AG04449 (cell line): ENCODE measurements at regions not wholly inside any gene's neighbourhood (a gene's known extent, or its start where the extent isn't known, plus 50 kb on each side); places are given as distances from the start of the nearest gene placed in this dataset.

ENCODE experiments used
- CTCF ChIA-PET: fragments of 350-600 bp; formaldehyde crosslinking; extraction: SDS; loops from one replicate; lab custom pipeline; 2021; ENCODE audit warnings: antibody characterized with exemption; lab: Yijun Ruan, JAX
- POLR2A ChIA-PET: fragments of 400-600, 350-600 bp; formaldehyde crosslinking; extraction: SDS; loops from one replicate; lab custom pipeline; 2020; ENCODE audit warnings: antibody characterized with exemption, inconsistent platforms; lab: Yijun Ruan, JAX
- DNase-seq: peaks from one replicate; pipeline ENCODE4 v3.0.0-alpha.2; 2010; ENCODE audit warnings: low read depth, low spot score
- H3K4me3 ChIP-seq: 2 replicates; pipeline ENCODE4 v1.5.1; 2011; ENCODE audit warnings: low read depth, mild to moderate bottlenecking, control low read depth, low read length
- CTCF ChIP-seq: IDR thresholded peaks from one replicate; pipeline ENCODE4 v1.5.1; 2011; ENCODE audit warnings: mild to moderate bottlenecking, moderate library complexity, low read length, control low read depth, inconsistent platforms; ENCODE audit not compliant: insufficient read depth; ENCODE audit errors: missing control alignments

DNA sequence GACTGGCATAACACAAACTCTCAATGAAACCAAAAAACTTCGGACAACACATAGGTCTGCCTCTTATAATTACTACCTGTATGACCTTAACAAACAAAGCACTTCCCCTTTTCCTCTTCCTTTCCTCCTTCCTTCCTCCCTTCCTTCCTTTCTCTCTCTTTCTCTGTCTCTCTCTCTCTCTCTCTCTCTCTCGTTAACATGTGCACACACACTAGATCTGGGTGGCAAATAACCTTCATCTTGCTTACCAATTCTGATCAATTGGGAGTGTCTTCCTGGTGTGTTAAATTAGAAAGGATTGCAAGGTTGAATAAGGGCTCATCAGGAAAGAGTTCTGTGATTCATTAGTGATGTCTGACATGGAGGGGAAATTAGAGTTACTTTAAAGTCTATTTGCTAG is 307.8 kb upstream of the PRKD1 start:
- ChIA-PET POLR2A (no interaction called here), CTCF (interaction anchor here (1.0 kb wide), 1 partner anchor 36 kb away, joined by 5 read pairs; no protein-coding TSS in a partner anchor)
- no peak for DNase-seq
- no peak for TF ChIP-seq CTCF
- H3K4me3 ChIP-seq, result no peak overlapping the region

DNA sequence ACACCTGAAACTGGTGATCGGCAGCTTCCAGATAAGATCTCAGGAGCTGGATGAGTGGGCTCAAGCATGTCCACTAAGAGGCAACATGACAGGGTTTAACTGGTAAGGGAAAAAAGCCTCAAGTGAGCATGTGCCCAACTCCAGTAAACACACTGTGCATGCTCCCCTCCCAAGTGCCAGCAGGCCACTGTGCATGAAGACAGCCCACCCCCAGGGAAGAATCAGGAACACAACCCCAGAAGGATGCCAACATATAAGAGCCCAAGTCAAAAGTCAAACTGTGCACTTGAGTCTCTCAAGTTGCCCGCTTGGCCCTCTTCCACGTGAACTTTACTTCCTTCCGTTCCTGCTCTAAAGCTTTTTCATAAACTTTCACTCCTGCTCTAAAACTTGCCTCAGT is 311.3 kb upstream of the PRKD1 start:
- no peak for TF ChIP-seq CTCF
- H3K4me3 ChIP-seq, result no peak overlapping the region
- CTCF ChIA-PET, result interaction anchor here (2.4 kb wide), 1 partner anchor 32 kb away, joined by 11 read pairs; no protein-coding TSS in a partner anchor
- DNase-seq, result no peak
- POLR2A ChIA-PET, result no interaction called here

DNA sequence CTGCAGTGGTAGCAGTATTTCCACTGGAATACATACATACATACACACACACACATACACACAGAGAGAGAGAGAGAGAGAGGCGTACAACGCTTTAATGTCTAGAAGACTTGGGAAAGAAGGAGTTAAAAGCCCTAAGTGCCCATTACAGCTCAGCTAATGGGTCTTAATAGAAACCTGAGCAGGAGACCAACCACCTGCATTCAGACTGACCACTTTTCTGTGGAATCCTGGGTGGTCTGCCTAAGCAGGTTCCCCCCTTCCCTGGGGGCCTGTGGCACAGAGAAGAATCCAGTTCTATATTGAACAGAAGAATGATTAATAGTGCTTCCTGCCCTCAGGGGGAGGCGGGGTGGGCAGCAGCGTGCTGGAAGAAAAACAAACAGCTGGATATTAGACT is 312.4 kb upstream of the PRKD1 start:
- H3K4me3 ChIP-seq, result no peak overlapping the region
- ChIA-PET POLR2A (no interaction called here), CTCF (interaction anchor here (1.4 kb wide), 1 partner anchor 31 kb away, joined by 4 read pairs; no protein-coding TSS in a partner anchor)
- no peak for DNase-seq
- TF ChIP-seq CTCF, result no peak

GRCh38 chr14:30240685-30241084 is 313.0 kb upstream of the PRKD1 start:
- ChIA-PET POLR2A (no interaction called here), CTCF (interaction anchor here (1.4 kb wide), 1 partner anchor 30 kb away, joined by 4 read pairs; no protein-coding TSS in a partner anchor)
- no peak for DNase-seq
- no peak overlapping the region for H3K4me3 ChIP-seq
- no peak for TF ChIP-seq CTCF

DNA sequence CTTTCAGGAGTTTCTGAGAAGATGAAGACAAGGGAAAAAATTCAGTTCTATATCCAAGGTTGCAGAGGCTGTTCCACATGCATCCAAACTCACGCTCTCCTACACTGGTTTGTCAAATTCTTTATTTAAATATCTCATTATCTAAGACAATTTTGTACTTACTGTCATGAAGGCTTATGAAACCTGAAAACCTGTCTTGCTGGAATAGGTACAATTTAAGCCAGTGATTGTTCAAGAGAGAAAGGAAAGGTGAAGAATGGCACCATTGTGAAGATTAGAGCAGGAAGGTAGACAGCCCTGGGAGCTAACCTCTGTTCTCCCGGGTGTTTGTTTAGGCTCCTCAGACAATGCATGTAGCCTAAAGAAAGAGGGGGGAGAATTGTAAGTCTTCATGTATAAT is 315.1 kb upstream of the PRKD1 start:
- ChIA-PET CTCF (interaction anchor here (1.1 to 1.5 kb wide), 3 partner anchors 10 to 28 kb away, joined by 4 read pairs; no protein-coding TSS in a partner anchor), POLR2A (no interaction called here)
- no peak for TF ChIP-seq CTCF
- H3K4me3 ChIP-seq, result no peak overlapping the region
- no peak for DNase-seq

DNA sequence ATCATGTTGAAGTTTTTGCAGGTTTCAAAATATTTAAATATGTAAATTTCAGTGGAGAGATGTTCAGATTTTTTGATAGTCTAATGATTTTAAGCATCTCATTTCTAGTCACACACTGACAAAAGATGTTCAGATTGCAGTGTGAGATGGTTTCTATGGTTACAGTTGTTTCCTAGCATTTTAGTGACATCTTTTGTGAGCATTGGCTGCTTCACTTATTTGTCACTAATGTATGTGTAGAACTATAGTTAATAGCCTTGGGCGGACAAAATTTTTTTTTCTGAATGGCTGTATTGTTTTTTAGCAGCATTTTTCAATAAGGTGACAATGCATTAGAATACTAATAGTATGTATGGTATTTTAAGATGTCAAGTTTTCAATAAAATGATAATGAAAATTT is 315.6 kb upstream of the PRKD1 start:
- H3K4me3 ChIP-seq, result no peak overlapping the region
- POLR2A ChIA-PET, result no interaction called here
- TF ChIP-seq CTCF, result no peak
- DNase-seq, result no peak
- CTCF ChIA-PET, result interaction anchor here (1.1 kb wide), 2 partner anchors 11 to 24 kb away, joined by 4 read pairs; no protein-coding TSS in a partner anchor
